IPS-18a (cell line): ENCODE measurements at regions not wholly inside any gene's neighbourhood (a gene's known extent, or its start where the extent isn't known, plus 50 kb on each side); places are given as distances from the start of the nearest gene placed in this dataset.
"Not testable (repeated sequence)": the region's sequence is repeated elsewhere in the genome, so short reads cannot be mapped to it uniquely, and the experiment has no call there.

Source experiments
- H3K27ac ChIP-seq: one replicate; pipeline ENCODE4 v1.5.1; 2013; ENCODE audit warnings: low read length
- H3K27me3 ChIP-seq: one replicate; pipeline ENCODE4 v1.6.1; 2013; ENCODE audit warnings: mild to moderate bottlenecking, low read length; ENCODE audit not compliant: control insufficient read depth, insufficient read depth
- H3K36me3 ChIP-seq: one replicate; pipeline ENCODE4 v1.6.1; 2013; ENCODE audit warnings: low read depth, low read length; ENCODE audit not compliant: control insufficient read depth
- H3K4me1 ChIP-seq: one replicate; pipeline ENCODE4 v1.6.1; 2013; ENCODE audit warnings: low read depth, low read length; ENCODE audit not compliant: control insufficient read depth
- H3K4me3 ChIP-seq: one replicate; pipeline ENCODE4 v1.5.1; 2013; ENCODE audit warnings: low read length
- H3K9ac ChIP-seq: one replicate; pipeline ENCODE4 v1.6.1; 2013; ENCODE audit warnings: mild to moderate bottlenecking, low read length, moderate library complexity
- H3K9me3 ChIP-seq: one replicate; pipeline ENCODE4 v1.6.1; 2013; ENCODE audit warnings: low read depth, low read length; ENCODE audit not compliant: control insufficient read depth

DNA sequence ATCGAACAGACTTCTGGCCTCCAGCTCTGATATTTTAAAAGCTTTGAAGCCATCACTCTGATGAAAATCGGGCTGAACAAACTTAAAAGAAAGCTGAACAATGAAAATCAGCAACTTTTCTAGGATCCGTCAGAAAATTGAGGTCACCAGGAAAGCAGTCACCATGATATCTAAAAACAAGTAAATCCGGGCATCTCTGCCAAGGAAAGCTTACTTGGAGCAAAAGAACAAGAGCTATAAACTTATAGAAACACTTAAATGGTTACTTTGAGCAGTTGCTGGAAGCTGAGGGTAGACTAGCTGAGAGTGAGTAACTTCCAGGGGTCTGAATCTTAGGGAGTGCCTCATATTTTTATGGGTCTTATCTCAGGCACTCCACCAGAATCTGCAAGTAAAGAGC is 1043.0 kb upstream of the CDH18 start:
- Histone ChIP-seq H3K36me3 (no peaks in the 10 kb centered on the region), H3K27me3 (no peaks in the 10 kb centered on the region), H3K27ac (no peak overlapping the region), H3K9me3 (no peaks in the 10 kb centered on the region), H3K4me3 (no peak overlapping the region), H3K9ac (no peak overlapping the region), H3K4me1 (no peaks in the 10 kb centered on the region)

GRCh38 chr5:21024966-21025365 is 1037.0 kb upstream of the CDH18 start:
- H3K9ac ChIP-seq: no peak overlapping the region
- H3K27ac ChIP-seq: no peak overlapping the region
- no peaks in the 10 kb centered on the region for H3K4me1 ChIP-seq
- H3K4me3 ChIP-seq: no peak overlapping the region
- no peaks in the 10 kb centered on the region for H3K9me3 ChIP-seq
- H3K27me3 ChIP-seq: no peaks in the 10 kb centered on the region
- H3K36me3 ChIP-seq: no peaks in the 10 kb centered on the region

DNA sequence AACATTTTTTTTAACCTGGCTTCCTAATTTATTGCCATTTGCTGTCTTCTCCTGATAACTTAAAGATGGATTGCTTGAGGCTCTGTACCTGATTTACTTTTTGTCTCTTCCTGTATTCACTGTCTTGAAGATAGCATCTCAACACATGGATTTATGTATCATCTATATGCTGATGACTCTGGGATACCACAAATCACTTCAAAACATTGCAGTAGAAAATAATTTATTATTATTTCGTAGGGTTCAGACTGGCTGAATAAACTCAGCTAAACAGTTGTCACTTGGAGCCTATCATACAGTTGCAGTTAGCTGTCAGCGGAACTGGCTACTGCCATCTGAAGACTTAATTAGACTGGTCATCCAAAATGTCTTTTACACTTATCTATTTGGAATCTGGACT is 1025.2 kb upstream of the CDH18 start:
- no peak overlapping the region for H3K27ac ChIP-seq
- H3K4me3 ChIP-seq: no peak overlapping the region
- no peak overlapping the region for H3K9ac ChIP-seq
- H3K36me3 ChIP-seq: no peaks in the 10 kb centered on the region
- H3K27me3 ChIP-seq: no peaks in the 10 kb centered on the region
- no peaks in the 10 kb centered on the region for H3K4me1 ChIP-seq
- H3K9me3 ChIP-seq: no peaks in the 10 kb centered on the region

GRCh38 chr5:21007781-21008180 is 1019.8 kb upstream of the CDH18 start:
- H3K27me3 ChIP-seq: no peaks in the 10 kb centered on the region
- no peaks in the 10 kb centered on the region for H3K9me3 ChIP-seq
- H3K36me3 ChIP-seq: no peaks in the 10 kb centered on the region
- no peaks in the 10 kb centered on the region for H3K4me1 ChIP-seq
- H3K9ac ChIP-seq: no peak overlapping the region
- H3K4me3 ChIP-seq: no peak overlapping the region
- no peak overlapping the region for H3K27ac ChIP-seq

GRCh38 chr5:20988933-20989332 is 1000.9 kb upstream of the CDH18 start:
- not testable (repeated sequence) for H3K36me3 ChIP-seq, H3K27ac ChIP-seq, H3K27me3 ChIP-seq, H3K9me3 ChIP-seq, H3K9ac ChIP-seq, H3K4me1 ChIP-seq, H3K4me3 ChIP-seq

GRCh38 chr5:20985754-20986153 is 997.8 kb upstream of the CDH18 start:
- Histone ChIP-seq H3K36me3 (no peaks in the 10 kb centered on the region), H3K9ac (no peak overlapping the region), H3K27ac (no peak overlapping the region), H3K27me3 (no peaks in the 10 kb centered on the region), H3K4me3 (no peak overlapping the region), H3K4me1 (no peaks in the 10 kb centered on the region), H3K9me3 (no peaks in the 10 kb centered on the region)

- Histone ChIP-seq H3K27ac (no peak overlapping the region), H3K4me1 (peaks cover 8% of the 10 kb centered on the region), H3K4me3 (no peak overlapping the region)
Observed at GRCh38 chr5:20974426-20974825, 986.4 kb upstream of the CDH18 start.

DNA sequence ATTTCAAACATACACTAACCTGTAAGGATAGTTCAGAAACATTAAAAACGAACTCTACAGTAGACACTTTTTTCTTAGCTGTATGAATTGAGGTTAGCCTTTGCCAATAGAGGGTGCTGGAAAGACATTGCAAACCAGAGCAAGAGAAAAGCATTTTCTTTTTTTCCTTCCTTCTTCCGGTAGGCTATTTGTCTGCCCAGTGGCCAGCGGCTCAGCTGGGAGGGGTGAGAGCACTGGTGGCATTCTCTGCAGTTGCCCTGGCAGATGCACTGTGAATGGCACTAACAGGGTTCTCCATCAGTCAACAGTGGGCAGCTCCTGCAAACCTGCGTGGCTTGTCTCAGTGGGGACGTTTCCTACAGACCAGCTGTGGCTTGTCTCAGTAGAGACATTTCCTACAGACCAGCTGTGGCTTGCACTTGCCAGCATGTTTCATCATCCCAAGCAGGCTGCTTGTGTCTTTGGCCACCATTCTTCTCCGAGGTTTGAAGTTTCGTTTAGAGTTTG is 984.5 kb upstream of the CDH18 start:
- Histone ChIP-seq H3K27ac (no peak overlapping the region), H3K36me3 (no peaks in the 10 kb centered on the region), H3K27me3 (no peaks in the 10 kb centered on the region), H3K4me1 (peaks cover 8% of the 10 kb centered on the region), H3K4me3 (peak overlapping the region; percentile 29), H3K9me3 (no peaks in the 10 kb centered on the region), H3K9ac (peak overlapping the region; percentile 13)

More at GRCh38 chr5:20974426-20974825, 986.4 kb upstream of the CDH18 start:
- Histone ChIP-seq H3K36me3 (no peaks in the 10 kb centered on the region), H3K27me3 (no peaks in the 10 kb centered on the region), H3K9me3 (no peaks in the 10 kb centered on the region), H3K9ac (no peak overlapping the region)

DNA sequence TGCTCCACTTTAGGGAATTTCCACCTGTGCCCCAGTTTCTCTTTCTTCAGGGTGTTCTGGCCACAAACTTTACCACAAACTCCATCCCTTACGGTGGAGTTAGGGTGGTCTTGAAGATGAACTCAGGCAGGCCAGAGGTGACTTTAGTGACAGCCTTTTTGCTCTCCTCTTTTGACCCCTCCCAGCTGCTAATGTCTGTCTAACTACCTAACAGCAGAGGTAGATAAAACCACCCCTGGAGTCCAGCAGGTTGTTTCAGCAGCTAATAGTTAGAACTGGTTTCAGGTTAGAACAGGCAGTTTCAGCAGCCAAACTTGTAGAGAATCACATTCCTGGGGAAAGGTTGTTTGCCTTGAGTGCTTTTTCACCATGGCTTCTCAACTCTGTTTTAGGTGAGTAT is 971.3 kb upstream of the CDH18 start:
- Histone ChIP-seq H3K9me3 (no peaks in the 10 kb centered on the region), H3K27me3 (no peaks in the 10 kb centered on the region), H3K4me3 (no peak overlapping the region), H3K9ac (no peak overlapping the region), H3K4me1 (no peaks in the 10 kb centered on the region), H3K36me3 (no peaks in the 10 kb centered on the region), H3K27ac (no peak overlapping the region)

DNA sequence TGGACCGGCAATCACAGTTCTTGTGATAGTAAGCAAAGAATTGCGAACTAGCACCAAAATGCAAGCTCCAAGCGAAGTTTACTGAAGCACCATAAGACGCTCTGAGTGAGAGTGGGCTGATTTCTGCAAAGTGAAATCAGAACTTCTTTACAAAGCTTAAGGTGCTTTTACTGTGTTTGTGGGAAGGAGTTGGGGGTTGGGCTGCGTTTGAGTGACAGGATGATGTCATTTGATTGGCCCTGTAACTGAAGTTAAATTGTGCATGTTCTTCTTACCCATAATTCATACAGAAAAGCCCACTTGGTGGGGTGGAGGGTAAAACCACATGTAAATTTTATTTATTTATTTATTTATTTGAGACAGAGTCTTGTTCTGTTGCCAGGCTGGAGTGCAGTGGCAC is 970.6 kb upstream of the CDH18 start:
- no peaks in the 10 kb centered on the region for H3K4me1 ChIP-seq
- no peak overlapping the region for H3K4me3 ChIP-seq
- no peak overlapping the region for H3K27ac ChIP-seq

DNA sequence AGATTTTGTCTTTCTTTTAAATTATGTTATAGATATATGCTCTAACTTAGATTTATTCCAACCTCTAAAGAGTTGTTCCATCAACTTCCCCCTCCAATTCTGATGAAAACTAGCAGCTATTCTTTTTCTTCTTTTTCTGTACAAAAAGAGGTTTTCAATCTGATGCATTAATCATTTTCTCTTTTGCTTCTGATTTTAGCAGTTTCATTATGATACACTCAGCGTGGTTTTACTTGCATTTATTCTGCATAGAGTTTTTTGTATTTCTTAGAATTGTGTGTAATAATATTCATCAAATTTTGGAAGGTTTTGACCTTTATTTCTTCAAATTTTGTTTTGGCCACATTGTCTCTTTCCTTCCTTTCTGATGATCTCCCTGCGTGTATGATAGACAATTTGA is 968.1 kb upstream of the CDH18 start:
- no peak overlapping the region for H3K27ac ChIP-seq
- no peak overlapping the region for H3K9ac ChIP-seq

More for the DNA sequence above, 970.6 kb upstream of the CDH18 start:
- Histone ChIP-seq H3K36me3 (no peaks in the 10 kb centered on the region), H3K9me3 (no peaks in the 10 kb centered on the region), H3K27me3 (no peaks in the 10 kb centered on the region), H3K9ac (no peak overlapping the region)

GRCh38 chr5:20949636-20950035 is 961.6 kb upstream of the CDH18 start:
- Histone ChIP-seq H3K9ac (no peak overlapping the region), H3K27ac (no peak overlapping the region), H3K36me3 (no peaks in the 10 kb centered on the region), H3K4me3 (no peak overlapping the region), H3K4me1 (no peaks in the 10 kb centered on the region), H3K9me3 (no peaks in the 10 kb centered on the region), H3K27me3 (no peaks in the 10 kb centered on the region)

More for the DNA sequence above, 968.1 kb upstream of the CDH18 start:
- Histone ChIP-seq H3K9me3 (no peaks in the 10 kb centered on the region), H3K4me3 (no peak overlapping the region), H3K4me1 (no peaks in the 10 kb centered on the region), H3K27me3 (no peaks in the 10 kb centered on the region), H3K36me3 (no peaks in the 10 kb centered on the region)
